Tibial nerve (tissue), 4 donors: ENCODE measurements at regions not wholly inside any gene's neighbourhood (a gene's known extent, or its start where the extent isn't known, plus 50 kb on each side); places are given as distances from the start of the nearest gene placed in this dataset.

Experiments used
- DNase-seq, 2 donors: peaks; one replicate each; pipeline ENCODE4 v3.0.0-alpha.2; 2019; ENCODE audit warnings: low spot score in 2 of 2
- H3K27ac ChIP-seq, 4 donors: fragments of 200-600 bp; sonication (generic) in 3 of 4; one replicate each; pipeline ENCODE4 v1.5.1; 2017 to 2019; ENCODE audit warnings: mild to moderate bottlenecking in 1 of 4
- H3K27me3 ChIP-seq, 2 donors: fragments of 200-600 bp; sonication (generic) in 1 of 2; one replicate each; pipeline versions ENCODE4 v1.5.1 to v1.6.0; 2017 to 2019
- H3K36me3 ChIP-seq, 3 donors: fragments of 200-600 bp; sonication (generic); one replicate each; pipeline ENCODE4 v1.5.1; 2018 to 2019
- H3K4me1 ChIP-seq, 4 donors: fragments of 200-600 bp; sonication (generic) in 3 of 4; one replicate each; pipeline ENCODE4 v1.5.1; 2017 to 2019
- H3K4me3 ChIP-seq, 4 donors: fragments of 200-600 bp; sonication (generic) in 3 of 4; one replicate each; pipeline ENCODE4 v1.5.1; 2017 to 2019; ENCODE audit warnings: mild to moderate bottlenecking in 1 of 4, moderate library complexity in 1 of 4
- H3K9me3 ChIP-seq, 4 donors: fragments of 200-600 bp; sonication (generic) in 3 of 4; one replicate each; pipeline ENCODE4 v1.5.1; 2017 to 2019
- EP300 ChIP-seq, 2 donors: sonication (generic); formaldehyde crosslinking; IDR thresholded peaks; one replicate each; pipeline ENCODE4 v1.6.1; 2017; ENCODE audit warnings: antibody characterized with exemption in 2 of 2, mild to moderate bottlenecking in 1 of 2
- POLR2A ChIP-seq, 2 donors: fragments of 450-650 bp; IDR thresholded peaks; one replicate each; pipeline ENCODE4 v1.6.1; 2017; ENCODE audit warnings: antibody characterized with exemption in 2 of 2, mild to moderate bottlenecking in 2 of 2, moderate library complexity in 2 of 2
- WGBS, 2 donors: methylation state at CpG; one replicate each; pipeline ENCODE4 v1.1.5; 2018; 5-methylcytosine and 5-hydroxymethylcytosine counted together
- TF ChIP-seq, protein P1 (sequence below), 5 experiments: fragments of 200-600 bp in 3 of 5; fragments of 450-650 bp in 2 of 5; sonication (generic) in 3 of 5; IDR thresholded peaks; one replicate each; pipeline ENCODE4 v1.5.1; 2016 to 2019; ENCODE audit warnings: antibody characterized with exemption in 5 of 5, mild to moderate bottlenecking in 3 of 5, moderate library complexity in 2 of 5

DNA sequence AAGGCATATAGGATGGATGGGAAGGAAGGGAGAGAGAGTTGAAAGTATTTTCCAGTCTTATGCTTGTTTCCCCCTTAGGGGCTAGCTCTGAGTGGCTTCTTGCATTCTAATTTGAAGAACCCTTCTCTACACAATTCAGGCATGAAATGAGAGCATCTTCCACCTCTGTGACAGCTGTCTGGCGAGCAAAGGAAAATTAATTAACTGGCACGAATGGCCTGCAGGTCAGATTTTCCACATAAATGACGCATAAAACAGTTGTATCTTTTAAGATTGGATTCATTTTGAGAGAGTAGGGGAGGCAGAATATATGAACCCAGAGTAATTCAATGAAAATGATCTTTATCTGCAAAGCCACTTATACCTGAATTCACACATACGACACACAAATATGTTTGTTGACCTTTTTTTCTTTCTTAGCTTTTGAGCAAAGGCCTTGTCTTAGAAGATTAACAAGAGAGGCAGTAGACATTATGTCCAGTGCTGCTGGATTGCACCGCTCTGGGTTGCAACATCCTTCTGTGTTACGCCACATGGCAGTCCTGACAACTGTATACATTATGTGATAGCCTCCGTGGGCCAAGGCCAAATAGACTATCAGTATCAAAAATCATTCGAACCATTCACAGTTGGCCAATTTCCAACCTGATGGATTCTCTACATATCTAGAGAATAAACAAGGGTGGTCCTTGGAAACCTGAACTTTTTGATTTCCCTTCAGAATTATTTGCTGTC is 173.0 kb upstream of the GOT2 start:
- Histone ChIP-seq H3K4me1 (no peaks in the 10 kb centered on the region), H3K9me3 (no peaks in the 10 kb centered on the region), H3K27ac (no peak overlapping the region), H3K36me3 (no peaks in the 10 kb centered on the region), H3K27me3 (no peaks in the 10 kb centered on the region), H3K4me3 (no peak overlapping the region)
- WGBS, 2 donors: 85 to 91% methylated on average over 8 of the region's 8 CpGs
- DNase-seq: no peak
- no peak for TF ChIP-seq POLR2A (IDR thresholded peaks at IDR 0.05)
- TF ChIP-seq EP300 (IDR thresholded peaks at IDR 0.05): no peak
- TF ChIP-seq, protein P1, sequence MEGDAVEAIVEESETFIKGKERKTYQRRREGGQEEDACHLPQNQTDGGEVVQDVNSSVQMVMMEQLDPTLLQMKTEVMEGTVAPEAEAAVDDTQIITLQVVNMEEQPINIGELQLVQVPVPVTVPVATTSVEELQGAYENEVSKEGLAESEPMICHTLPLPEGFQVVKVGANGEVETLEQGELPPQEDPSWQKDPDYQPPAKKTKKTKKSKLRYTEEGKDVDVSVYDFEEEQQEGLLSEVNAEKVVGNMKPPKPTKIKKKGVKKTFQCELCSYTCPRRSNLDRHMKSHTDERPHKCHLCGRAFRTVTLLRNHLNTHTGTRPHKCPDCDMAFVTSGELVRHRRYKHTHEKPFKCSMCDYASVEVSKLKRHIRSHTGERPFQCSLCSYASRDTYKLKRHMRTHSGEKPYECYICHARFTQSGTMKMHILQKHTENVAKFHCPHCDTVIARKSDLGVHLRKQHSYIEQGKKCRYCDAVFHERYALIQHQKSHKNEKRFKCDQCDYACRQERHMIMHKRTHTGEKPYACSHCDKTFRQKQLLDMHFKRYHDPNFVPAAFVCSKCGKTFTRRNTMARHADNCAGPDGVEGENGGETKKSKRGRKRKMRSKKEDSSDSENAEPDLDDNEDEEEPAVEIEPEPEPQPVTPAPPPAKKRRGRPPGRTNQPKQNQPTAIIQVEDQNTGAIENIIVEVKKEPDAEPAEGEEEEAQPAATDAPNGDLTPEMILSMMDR (IDR thresholded peaks at IDR 0.05): no peak

DNA sequence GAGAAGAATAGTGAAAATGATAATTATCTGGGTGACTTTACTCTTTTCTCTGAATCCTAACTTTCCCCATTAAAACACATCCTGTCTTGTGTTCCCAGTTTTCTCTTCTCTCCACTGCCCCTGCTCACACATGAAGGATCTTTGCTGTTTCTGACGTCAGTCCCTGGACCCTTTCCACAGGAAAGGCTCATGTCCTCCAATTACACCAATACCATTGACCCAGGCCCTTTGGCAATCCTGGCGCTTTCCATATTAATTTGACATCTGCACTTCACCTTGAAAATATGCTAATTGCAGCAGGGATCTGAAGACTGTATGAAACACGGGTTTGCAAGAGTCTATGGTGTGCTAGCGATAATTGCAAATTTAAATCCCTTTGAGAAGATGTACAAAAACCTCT is 170.2 kb upstream of the GOT2 start:
- DNase-seq: no peak
- Histone ChIP-seq H3K36me3 (no peaks in the 10 kb centered on the region), H3K4me1 (no peaks in the 10 kb centered on the region), H3K27me3 (no peaks in the 10 kb centered on the region), H3K27ac (no peak overlapping the region), H3K9me3 (no peaks in the 10 kb centered on the region), H3K4me3 (no peak overlapping the region)
- WGBS, 2 donors: 65 to 77% methylated on average over 4 of the region's 4 CpGs
- TF ChIP-seq POLR2A (IDR thresholded peaks at IDR 0.05) (no peak), EP300 (IDR thresholded peaks at IDR 0.05) (no peak)
- TF ChIP-seq, protein P1 (IDR thresholded peaks at IDR 0.05): no peak

DNA sequence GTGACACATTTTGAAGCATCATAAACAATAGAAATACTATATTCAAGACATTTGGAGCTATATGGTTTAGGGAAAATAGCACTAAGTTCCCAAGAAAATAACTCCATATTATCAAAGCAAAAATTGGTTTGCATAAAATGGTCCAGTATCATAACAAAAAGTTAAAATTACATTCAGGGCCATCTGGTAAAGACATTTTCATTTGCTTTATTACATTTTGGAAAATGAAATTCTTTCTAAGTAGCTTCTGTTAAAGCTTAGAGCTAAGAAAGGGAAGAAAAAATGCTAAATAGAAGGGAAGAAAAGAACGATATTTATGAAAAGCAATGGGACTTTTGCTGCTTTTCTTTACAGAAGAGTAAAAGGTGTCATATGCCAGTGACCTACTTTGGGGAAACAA is 155.4 kb upstream of the GOT2 start:
- Histone ChIP-seq H3K4me3 (no peak overlapping the region), H3K4me1 (no peaks in the 10 kb centered on the region), H3K36me3 (no peaks in the 10 kb centered on the region), H3K27ac (no peak overlapping the region), H3K27me3 (no peaks in the 10 kb centered on the region), H3K9me3 (no peaks in the 10 kb centered on the region)
- 62 to 63% methylated on average over 1 of the region's 1 CpG for WGBS, 2 donors
- DNase-seq: no peak
- TF ChIP-seq POLR2A (IDR thresholded peaks at IDR 0.05) (no peak), EP300 (IDR thresholded peaks at IDR 0.05) (no peak)
- TF ChIP-seq, protein P1 (IDR thresholded peaks at IDR 0.05): no peak

DNA sequence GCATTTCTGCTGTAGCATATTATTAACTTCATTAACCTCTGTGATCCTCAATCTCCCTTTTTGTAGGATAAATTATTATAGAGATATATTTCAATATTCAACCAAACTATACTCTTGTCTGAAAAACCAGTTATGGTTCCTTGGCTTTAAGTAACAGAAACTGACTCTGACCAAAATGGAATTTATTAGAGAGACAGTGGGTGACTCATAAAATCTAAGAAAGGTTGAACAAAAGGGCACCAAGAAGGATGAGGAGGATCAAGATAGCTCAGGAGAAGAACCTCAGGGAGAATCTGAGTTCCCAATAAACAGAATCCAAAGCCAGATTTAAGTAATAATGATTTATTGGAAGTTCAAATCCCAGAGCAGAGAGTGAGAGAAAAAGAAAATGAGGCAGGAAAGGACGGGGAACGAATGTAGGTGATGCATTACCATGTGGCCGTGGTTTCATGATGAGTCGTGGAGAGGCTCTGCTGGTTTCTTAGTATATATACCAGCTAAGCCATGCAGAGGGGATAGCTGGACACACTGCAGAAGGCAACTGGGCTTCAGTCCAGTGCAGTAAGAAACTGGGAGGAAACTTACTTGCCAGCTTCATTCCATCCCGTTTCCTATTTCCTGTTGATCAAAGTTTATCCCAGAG is 151.5 kb upstream of the GOT2 start:
- TF ChIP-seq, protein P1 (IDR thresholded peaks at IDR 0.05): no peak
- no peak for TF ChIP-seq EP300 (IDR thresholded peaks at IDR 0.05)
- TF ChIP-seq POLR2A (IDR thresholded peaks at IDR 0.05): no peak
- Histone ChIP-seq H3K4me1 (no peaks in the 10 kb centered on the region), H3K27me3 (no peaks in the 10 kb centered on the region), H3K36me3 (no peaks in the 10 kb centered on the region), H3K4me3 (no peak overlapping the region), H3K27ac (no peak overlapping the region), H3K9me3 (no peaks in the 10 kb centered on the region)
- no peak for DNase-seq
- WGBS, 2 donors: 78 to 81% methylated on average over 5 of the region's 5 CpGs

DNA sequence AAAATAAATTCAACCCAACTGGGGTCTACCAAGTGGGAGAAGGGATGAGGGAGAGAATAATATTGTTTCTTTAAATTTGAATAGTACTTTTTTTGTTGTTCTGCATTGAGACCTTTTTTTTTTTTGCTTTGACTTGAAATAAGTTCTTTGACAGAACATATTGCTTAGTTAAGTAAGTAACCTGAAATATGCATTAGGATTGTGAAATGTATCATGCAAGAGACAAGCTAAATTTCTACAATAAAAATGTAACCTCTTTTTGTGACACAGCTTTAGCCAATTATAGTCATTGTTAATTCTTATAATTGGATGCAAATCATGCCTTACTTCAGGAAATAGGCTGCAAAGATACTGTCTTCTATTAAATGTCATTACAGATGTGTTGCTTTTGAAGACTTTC is 150.0 kb upstream of the GOT2 start:
- no peaks in the 10 kb centered on the region for H3K4me1 ChIP-seq
- no peaks in the 10 kb centered on the region for H3K27me3 ChIP-seq
- no peak for TF ChIP-seq EP300 (IDR thresholded peaks at IDR 0.05)
- TF ChIP-seq POLR2A (IDR thresholded peaks at IDR 0.05): no peak
- TF ChIP-seq, protein P1 (IDR thresholded peaks at IDR 0.05): no peak
- DNase-seq: no peak
- H3K9me3 ChIP-seq: peaks cover 0 to under 1% (median 0%) of the 10 kb centered on the region in 4 donors
- no peak overlapping the region for H3K27ac ChIP-seq
- no peak overlapping the region for H3K4me3 ChIP-seq
- H3K36me3 ChIP-seq: no peaks in the 10 kb centered on the region
